Hematopoietic multipotent progenitor cell treated with erythropoietin and hydrocortisone succinate and interleukin-3 and kit ligand, for 4 days (in vitro differentiated cells): ENCODE measurements at regions not wholly inside any gene's neighbourhood (a gene's known extent, or its start where the extent isn't known, plus 50 kb on each side); places are given as distances from the start of the nearest gene placed in this dataset.

Source experiments
- DNase-seq: peaks from one replicate; pipeline ENCODE4 v3.0.0-alpha.2; 2015

DNA sequence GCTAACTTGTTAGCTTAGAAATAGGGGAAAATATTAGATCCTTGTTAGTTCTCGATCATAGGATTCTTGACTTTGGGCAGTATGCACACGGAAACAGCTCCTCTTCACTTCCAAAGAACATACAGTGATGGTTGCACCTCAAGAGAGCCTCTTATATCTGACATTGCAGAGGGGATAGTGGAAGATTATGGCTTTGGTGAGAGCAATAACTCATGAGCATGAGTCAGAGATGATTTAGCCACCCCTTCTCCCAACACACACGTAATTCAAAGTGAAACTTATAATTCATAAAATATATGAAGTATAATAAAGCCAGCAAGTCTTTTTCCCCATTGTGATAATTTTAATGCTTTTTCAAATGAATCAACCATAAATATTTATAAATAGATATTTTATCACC is 683.7 kb downstream of the POM121L12 start:
- DNase-seq = no peak

DNA sequence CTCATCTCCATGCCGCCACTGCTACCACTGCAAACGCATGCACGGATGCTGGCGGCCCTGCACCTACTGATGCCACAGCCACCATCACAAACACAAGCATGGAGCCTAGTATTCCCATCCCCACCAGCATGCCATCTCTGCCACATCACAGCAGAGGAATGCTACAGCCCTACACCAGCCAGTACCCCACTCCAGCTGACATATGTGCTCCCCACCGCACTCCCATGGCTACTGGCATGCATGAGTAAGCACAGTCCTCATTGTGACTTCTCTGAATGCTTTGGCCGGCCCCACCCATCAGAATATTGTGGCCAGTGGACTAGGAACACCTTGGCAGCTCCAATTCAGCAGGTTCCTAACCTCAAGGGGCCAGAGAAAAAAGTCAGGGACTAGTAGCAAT is 705.5 kb downstream of the POM121L12 start:
- DNase-seq = no peak

DNA sequence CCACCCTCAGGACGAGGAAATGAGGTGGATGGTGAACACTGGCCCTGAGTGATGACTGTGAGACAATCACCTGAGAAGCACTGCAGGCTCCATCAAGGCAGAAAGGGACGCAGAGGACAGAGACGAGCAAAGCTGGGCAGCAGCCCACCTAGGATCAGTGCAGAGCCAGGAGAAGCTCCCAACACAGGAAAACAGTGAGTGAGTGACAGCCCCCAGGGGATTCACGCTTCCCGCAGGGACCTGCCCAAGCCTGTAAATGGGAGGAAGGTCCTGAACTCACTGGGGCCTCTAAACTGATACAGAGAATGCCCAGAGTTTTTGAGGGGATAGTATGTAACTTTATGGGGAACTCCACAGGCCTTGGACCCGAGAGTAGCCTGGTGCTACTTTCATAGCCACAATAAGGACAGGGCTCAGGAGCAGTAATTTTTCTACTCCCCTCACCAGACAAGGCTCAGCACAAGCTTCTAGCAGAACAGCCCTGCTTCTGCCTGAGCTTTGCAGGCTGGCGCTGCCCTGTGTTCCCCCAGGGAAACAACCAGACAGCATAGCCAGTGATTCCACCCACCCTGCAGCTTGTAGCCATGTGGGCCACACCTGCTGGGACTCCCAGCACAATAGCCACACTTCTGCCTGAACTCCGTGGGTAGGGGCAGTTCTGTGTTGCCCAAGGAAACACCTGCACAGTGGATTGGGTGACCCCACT is 708.4 kb downstream of the POM121L12 start:
- DNase-seq = no peak

DNA sequence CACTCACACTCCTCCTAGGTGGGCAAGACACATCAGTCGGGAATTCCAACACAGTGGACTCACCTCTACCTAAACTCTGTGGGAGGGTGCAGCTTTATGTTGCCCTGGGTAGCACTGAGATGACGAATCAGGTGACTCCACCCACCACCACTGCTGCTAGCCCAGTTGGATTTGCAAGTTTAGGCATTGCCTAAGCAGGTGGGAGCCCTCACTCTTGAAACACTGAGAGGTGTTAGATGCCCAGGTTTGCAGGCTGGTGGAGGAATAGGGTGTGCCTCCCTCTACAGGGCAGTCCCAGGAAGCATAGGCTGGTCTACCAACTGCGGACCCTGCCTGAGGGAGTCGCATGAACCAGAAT is 708.9 kb downstream of the POM121L12 start:
- DNase-seq = no peak

DNA sequence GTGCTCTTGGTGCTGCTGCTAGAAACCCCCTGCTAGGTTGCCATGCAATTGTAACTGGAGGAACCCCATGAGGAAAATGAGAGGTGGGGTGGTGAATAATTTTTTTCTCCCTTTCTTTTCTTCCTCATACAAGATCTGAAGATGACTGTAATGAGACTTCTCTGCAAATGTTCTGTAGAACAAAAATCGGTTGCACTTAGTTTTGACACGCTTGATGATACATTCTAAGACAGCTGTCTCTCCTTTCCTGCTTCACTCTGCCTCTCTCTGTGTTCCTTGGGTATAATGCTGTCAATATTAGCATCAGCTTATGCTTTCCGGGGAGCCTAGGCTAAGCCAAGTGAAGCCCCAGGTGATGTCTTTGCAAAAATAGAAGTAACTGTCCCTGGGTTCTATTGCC is 721.5 kb downstream of the POM121L12 start:
- no peak for DNase-seq

DNA sequence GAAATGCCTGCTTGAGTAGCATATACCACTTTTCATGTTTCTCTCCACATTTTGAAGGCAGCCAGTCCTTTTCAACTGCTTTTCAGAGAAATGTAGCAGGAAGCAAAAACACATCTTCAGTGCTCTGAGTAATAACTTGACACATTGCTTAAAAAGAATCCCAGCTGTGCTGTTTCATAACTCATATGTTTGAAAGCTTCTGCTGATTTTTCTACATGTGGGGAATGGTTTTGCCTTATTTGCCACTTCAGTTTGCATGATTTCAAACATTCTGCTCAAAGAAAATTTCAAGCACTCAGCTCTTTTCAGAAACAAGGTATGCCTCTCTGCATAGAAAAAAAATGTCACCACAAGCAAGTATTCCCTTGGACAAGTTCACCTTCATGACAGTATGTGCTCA is 732.8 kb downstream of the POM121L12 start:
- DNase-seq = no peak

DNA sequence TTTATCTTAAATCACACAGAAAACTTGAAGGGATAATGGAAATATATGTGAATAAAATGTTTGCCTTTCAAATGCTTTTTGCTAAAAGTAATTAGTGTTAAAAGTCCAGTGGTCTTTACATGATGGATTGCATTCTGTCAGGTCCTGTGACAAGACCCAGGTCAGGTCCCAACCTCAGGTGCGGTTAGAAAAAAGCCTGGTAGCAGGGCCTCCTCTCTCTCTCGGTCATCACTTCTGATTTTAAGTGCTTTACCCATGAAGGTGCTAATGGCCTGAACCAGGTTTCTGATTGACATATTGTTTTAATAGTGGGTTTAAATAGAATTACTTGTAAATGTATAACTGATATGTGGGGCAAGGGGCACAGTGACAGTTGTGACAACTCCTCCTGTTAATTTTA is 736.3 kb downstream of the POM121L12 start:
- DNase-seq = no peak

DNA sequence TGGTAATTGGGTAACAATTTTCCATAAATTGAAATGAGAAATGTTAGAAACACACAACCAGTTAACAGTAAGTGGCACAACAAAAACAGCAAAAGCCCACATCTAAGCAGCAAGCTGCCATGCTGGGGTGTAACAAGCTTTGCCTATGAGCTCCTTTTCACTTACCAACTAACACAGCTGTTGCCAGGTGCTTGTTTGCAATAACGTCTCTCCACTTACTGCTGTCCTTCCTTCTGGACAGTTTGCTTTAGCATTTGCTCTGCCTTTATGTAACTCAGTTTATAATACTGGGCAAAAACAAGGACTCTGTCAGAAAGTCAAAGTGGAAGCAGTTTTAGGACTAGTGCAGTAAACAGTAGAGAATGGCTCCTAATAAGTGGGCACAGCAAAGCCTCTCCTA is 740.9 kb downstream of the POM121L12 start:
- no peak for DNase-seq

DNA sequence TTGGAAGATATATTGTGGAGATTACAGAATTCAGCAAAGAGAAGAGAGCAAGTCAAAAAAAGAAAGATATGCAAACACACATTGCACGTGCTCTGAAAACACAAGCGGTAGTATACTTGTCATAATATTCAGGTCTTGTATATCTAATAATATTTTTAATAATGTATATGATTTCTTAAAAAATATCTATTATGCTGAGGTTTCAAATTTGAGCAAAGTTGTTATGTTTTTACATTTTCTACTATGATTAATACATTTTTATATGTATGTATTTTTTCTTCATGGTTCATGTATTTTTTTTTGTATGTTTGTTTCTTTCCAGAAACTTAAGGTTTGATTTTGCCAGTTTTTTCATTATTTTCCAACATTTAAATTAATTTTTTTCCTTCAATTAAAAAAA is 752.4 kb upstream of the VSTM2A start:
- DNase-seq = no peak

DNA sequence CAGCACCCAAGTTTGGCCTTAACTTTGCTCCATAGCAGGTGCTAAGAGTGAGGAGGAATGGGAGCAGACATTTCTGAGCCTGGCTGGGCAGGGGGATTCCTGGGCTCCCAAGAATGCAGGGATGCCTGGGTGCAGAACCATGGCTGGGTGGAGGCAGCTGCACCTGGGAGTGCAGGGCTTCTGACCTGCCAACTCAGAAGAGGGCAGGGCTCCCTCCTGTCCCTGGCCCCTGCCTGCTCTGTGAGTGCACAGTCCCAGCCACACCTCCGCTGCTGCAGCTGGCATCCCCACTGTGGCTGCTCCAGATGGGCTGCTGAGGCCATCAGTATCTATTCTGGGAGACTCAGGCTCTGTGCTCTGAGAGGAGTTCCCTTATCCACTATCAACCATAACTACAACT is 747.4 kb upstream of the VSTM2A start:
- DNase-seq = no peak

DNA sequence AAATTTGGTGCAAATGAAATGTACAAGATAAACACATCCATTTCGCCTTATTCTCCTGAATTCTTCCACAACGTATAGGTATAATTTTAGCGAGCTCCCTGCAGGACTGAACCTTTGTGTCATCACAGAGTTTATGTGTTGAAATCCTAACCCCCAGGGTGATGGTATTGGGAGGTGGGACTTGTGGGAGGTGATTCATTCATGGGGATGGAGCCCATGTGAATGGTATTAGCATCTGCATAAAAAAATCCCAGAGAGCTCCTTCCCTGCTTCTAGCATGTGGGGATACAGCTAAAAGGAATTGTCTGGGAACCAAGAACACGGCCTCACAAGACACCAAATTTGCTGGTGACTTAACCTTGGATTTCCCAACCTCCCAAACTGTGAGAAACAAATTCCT is 741.4 kb upstream of the VSTM2A start:
- no peak for DNase-seq

DNA sequence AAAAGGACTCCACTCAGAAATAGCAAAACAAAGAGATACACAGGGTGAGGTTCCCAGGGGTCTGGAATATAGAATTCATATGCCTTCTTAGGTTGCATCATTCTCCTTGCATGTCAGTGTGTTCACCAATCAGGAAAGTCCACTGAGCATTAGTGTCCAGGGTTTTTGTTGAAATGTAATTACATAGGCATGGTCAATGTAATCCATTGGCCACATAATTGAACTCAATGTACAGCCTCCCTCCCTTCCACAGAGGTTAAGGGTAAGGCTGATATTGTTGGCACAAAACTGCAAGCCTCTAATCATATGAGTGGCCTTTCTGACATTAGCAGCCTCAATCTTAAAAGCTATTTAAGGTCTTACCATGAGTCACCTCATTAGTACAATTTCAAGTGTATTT is 736.1 kb upstream of the VSTM2A start:
- DNase-seq = no peak

DNA sequence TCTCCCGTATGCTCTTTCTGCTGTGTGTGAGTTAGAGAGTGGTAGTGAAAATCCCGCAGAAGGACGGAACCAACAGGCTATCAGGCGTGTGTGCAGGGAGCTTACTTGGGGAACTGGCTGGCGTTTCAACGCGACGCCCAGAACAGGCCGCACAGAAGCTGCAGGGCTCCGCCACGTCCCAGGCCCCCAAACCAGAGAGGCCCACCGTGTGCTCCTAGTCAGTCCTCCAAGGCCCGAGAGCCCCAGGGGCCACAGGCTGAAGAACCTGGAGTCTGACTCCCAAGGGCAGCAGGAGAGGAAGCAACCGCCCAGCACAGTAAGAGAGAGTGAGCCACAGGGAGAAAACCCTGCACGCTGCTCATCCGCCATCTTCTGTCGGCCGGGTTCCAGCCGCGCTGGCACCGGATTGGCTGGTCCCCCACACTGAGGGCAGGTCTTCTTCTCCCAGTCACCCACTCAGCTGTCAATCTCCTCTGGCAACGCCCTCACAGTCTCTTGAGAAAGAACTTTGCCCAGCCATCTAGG is 730.6 kb upstream of the VSTM2A start:
- no peak for DNase-seq

DNA sequence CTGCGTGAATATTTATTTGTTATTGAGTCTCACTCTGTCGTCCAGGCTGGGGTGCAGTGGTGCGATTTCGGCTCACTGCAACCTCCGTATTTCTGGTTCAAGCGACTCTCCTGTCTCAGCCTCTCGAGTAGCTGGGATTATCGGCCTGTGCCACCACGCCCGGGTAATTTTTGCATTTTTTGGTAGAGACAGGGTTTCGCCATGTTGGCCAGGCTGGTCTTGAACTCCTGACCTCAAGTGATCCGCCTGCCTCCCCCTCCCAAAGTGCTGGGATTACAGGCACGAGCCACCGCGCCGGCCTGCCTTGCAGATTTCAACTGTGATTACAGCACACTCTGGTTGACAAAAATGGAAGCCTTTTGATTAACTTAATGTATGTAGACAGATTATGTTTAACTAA is 730.0 kb upstream of the VSTM2A start:
- no peak for DNase-seq

DNA sequence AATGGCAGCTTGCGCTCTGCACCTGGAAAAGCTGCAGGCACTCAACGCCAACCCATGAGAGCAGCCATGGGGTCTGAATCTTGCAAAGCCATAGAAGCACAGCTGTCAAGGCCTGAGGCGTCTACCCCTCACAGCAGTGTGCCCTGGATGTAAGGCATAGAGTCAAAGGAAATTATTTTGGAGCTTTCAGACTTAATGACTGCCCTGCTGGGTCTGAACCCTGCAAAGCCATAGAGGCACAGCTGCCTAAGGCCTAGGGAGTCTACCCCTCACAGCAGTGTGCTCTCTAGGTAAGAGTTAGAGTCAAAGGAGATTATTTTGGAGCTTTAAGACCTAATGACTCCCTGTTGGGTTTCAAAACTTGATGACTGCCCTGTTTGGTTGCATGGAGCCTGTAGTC is 706.9 kb upstream of the VSTM2A start:
- no peak for DNase-seq

DNA sequence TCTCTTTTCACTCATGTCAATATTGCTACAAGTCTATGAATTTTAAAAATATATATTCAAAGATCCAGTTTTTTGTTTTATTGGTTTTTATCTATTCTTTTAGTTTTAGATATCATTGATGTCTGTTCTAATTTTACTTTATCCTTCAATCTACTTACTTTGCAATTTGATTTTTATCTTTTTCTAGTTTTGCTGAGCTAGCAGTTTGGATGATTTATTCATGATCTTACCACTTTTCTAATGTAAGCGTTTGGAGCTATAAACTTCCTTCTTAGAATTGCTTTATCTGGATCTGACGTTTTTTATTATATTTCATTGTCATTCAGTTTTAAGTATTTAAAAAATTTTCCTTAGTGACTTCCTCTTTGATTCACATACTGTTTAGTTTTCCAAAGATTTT is 664.5 kb upstream of the VSTM2A start:
- no peak for DNase-seq

DNA sequence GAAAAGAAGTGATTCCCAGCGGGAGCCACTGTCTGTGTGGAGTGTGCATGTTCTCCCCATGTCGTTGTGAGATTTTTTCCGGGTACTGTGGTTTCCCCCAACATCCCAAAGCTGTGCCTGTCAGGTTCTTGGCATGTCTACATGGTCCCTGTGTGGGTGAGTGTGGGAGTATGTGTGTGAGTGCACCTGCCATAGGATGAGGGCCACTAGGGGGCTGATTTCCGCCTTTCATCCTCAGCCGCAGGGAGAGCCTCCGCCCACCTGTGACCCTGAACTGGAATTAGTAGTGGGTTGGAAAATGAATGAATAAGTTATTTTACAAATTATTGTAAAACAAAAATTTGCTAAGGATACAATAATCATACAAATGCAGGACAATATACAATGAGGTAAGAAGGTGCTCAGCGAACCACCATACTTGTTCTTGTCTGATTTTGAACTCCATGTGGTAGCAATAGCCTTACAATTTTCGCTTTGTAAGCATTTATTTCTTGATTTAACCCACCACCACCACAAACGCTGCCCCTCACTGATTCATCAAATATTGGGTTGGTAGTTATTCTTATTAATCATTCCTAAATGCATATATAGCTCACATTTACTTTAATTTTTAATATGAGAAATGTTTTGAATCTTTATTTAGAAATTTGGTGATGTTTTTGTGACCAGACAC is 641.2 kb upstream of the VSTM2A start:
- DNase-seq = no peak

DNA sequence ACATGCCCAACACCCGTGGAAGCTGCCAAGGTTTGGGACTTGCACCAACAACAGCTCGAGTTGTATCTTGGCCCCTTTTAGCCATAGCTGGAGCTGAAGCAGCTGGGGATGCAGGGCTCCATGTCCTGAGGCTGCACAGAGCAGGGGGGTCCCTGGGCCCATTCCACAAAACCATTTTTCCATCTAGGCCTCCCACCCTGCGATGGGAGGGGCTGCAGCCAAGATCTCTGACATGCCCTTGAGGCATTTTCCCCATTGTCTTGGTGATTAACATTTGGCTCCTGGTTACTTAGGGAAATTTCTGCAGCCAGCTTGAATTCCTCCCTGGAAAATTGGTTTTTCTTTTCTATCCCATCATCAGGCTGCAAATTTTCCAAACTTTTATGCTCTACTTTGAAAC is 637.8 kb upstream of the VSTM2A start:
- no peak for DNase-seq

DNA sequence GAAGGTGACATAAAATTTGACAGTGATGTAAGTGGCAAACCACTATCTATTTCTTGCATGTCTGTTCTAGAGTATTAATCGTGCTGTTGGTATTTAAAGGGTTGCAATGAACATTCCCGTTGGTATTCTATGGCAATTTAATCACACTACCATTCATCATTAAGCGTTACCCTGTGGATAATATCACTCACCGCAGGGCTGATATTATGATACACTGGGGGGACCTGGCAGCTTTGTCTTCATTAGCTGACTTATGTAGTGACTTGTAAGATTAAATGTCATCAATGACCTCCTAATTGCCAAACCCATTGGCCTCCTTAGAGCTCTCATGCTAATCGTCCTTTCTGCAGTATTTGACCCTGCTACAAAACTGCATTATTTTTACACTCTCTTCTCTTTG is 624.5 kb upstream of the VSTM2A start:
- no peak for DNase-seq

DNA sequence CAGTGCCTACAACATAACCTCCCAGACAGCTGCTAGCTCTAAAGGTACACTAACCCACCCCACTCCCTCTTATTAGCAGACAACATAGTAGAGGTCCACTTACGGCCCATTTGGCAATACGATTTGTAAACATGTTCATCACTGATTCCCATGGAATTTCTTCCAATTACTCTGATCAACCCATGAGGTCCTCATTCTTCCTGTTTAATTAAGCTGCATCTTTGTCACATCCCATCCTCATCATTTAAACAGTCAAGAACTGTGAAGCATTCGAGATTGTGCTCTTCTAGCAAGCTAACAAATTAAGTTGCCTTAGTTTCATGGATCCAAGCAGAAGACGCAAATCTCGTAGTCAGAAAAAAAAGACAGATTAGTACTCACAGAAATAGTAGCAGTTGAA is 622.2 kb upstream of the VSTM2A start:
- DNase-seq = no peak

DNA sequence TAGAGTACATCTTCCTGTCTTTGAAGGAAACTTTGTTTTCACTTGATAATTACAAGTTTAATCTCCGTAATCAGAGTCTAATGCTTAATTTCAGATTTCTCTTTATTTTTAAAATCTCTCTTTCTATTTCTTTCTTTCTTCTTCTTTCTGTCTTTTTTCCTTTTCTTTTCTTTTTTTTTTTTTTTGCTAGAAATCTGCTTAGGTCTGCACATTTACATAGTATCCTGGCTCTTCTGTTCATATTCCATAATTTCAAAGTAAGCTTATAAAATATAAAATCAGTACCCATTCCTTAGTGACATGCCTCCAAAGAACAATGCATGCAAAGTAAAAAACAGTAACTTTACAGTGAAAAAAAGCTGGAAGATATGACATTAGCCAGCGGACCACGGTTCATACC is 601.7 kb upstream of the VSTM2A start:
- DNase-seq = no peak

DNA sequence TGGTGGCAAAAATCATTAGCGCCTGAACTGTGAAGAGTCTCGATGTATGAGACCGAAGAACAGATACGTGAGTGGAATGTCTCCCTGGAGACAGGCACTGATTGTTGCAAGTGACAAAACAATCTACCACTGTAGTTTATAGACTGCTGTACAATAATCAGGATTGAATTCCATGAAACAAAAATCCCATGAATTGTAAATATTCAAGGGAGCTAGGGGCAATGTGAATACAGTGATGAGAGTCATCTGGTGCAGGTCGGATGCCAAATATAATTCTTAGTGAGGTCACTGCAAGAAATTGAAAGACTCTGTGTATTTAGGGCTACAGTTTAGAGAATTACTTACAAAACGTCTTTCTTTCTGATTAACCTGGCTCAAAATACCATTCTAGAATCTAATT is 594.4 kb upstream of the VSTM2A start:
- no peak for DNase-seq

DNA sequence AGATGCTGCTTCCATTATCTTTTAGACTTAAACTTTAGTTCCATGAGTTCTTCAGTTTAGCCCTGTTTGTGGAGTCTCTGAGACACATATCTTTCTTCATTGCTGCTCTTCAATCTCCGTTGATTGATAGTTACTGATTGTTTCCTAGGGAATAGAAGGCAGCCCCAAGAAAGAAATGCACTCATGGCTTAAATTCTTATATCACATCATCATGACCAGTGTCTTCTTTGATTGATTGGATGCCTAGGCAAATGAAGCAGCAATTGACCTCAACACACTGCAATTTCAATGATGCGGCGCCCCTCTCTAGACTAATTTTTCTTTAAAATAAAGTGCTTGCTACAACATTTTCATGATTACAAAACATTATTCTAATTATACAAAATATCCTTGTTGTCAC is 576.5 kb upstream of the VSTM2A start:
- no peak for DNase-seq

DNA sequence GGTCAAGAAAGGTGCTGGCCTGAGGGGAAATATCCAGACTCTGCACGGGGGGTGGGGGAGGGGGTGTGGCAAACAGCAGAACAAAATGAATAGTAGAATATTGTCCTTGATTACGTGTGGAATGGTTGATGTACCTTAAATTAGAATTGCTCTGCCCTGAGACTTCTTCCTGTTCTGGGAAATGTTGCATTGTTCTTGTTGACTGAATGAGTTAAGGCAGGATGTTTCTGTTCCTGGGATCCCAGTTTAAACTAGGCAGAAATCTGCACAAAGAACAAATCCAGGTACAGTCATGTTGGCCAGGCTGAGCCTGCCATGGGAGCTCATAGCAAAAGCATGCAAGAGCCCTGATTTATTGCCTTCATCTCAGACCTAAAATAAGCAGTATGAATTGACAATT is 558.7 kb upstream of the VSTM2A start:
- no peak for DNase-seq

DNA sequence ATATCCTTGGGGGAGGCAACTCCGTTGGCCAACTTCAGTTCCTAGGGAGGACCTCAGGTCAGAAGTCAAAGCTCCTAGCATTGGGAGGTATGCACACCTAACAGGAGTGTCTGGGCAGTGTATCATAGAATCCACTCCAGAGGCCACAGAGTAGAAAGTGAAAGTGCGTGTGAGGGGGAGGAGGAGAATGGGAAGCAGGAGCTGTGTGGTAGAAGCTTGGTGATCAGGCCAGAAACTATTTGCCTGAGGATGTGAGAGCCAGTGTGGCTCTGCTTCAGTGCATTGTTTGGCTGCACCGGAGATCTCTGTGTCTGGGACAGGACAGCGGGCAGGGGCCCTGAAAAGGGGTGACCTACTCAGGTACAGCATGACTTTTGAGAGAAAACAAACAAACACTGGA is 557.4 kb upstream of the VSTM2A start:
- DNase-seq = no peak
